HG02623 (cell line): ENCODE measurements at regions not wholly inside any gene's neighbourhood (a gene's known extent, or its start where the extent isn't known, plus 50 kb on each side); places are given as distances from the start of the nearest gene placed in this dataset.

Experiments used
- ATAC-seq: cut with Tn5 transposase; IDR thresholded peaks from one replicate; pipeline ENCODE4 v1.9.1; 2021; ENCODE audit warnings: moderate library complexity; ENCODE audit not compliant: unreplicated experiment

DNA sequence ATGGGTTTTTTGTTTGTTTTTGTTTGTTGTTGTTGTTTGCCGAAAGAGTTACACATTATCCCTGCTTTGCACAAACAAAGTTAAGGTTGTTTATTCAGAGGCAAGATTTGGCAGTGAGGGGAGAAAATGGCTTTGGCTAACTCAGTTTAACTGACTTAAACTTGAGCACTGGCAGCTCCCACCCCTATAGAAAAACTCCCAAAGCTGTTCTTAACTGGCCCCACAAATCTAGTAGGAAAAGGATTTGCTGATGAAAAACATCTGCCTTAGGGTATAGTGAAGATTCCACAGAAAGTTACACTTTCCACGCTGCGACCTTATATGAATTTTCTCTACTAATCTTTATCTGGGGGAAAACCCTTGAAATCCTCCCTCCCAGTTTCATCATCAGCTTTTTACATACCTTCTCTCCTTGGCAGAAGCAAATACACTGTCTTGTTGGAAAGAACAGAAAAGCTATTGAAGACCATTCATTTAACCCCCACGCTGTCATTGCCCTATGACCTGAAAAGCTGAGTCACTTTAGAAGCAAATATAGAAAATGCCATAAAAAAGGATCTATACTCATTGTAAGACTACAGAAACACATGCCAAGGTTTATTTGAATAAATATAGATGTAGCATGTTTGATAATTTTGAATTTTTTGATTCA is 551.7 kb downstream of the NR2F2 start:
- no peak for ATAC-seq

DNA sequence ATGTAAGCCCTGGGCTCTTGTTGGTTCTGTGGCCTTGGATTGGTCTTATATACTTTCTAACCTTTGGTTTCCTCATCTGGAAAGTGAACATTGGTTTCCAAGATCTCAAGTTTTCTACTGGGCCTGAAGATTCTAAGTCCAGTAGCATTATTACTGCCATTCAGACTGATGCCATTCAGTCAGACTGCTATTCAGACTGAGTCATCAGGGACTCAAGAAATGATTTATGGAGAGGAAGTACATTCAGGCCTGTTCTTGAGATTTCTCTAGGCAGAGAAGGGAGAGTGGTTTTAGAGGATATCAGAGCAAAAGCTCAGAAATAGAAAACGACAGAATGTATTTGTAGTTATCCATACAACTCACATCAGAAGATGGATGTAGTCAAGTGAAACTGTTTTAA is 557.2 kb downstream of the NR2F2 start:
- no peak for ATAC-seq

DNA sequence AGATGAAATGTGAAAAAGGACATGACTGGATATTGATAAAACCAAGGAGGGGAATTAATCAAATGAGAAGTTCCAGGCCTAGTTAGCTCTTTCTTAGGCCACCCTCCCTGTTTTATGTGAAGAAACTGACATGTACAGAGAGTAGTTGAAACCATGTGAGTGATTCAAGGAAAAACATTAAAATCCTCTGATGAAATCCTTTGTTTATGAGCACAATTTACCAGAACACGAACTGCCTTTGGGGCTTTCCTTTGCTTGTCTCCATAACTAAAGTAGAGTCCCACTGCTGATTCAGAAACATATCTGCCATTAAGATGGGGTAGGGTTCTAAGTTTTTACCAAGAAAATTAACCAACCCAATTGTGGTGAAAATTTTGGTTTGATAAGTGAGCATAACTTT is 558.3 kb downstream of the NR2F2 start:
- ATAC-seq: no peak

DNA sequence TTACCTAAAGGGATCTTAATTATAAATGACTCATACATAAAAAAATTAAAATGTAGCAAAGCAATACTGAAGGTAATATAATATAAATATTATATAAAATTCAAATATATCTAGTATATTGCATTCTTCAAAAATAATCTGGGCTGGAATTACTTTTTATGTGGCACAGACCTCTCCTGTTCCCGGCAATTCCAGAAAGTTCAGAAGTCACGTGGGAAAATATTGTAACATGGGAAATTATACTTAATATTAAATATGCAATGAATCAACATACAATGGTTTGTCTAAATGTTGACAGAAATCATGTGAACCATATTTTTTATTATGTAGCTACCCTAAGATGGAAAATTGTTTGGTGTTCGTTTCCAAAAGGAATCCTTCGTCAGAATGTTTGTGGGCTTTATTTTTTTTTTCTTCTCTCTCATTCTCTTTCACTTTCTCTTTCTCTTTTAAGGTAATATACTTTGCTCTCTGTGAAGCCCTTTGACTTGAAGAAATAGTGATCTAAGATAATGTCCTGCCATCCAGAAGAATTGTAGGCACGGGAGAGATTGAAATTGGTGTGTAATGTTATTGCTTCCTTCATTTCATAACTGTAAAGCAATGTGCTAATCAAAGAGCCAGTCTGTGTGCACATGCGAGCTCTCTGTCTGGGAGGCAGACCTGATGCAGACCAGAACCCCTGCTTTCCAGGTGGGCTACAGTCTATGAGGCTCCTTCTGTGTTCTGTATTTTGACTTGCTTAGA is 559.4 kb downstream of the NR2F2 start:
- no peak for ATAC-seq

DNA sequence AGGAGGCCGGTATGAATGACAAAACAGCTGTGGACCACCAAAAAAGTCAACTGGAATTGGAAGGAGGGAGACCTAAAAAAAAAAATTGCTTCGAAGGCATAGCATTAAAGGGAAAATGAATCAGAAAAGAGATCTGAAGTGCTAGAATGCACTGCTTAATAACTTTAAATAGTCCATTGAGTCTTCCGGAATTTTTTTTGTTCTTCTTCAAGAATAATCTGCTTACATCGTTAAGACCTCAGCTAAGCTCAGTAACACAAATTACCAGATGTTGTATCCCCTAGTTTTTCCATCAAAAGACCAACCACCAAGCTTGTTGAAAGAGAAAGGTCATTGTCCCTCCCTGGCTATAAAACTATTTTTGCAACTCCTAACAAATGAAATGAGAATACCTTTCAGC is 560.5 kb downstream of the NR2F2 start:
- ATAC-seq: no peak

DNA sequence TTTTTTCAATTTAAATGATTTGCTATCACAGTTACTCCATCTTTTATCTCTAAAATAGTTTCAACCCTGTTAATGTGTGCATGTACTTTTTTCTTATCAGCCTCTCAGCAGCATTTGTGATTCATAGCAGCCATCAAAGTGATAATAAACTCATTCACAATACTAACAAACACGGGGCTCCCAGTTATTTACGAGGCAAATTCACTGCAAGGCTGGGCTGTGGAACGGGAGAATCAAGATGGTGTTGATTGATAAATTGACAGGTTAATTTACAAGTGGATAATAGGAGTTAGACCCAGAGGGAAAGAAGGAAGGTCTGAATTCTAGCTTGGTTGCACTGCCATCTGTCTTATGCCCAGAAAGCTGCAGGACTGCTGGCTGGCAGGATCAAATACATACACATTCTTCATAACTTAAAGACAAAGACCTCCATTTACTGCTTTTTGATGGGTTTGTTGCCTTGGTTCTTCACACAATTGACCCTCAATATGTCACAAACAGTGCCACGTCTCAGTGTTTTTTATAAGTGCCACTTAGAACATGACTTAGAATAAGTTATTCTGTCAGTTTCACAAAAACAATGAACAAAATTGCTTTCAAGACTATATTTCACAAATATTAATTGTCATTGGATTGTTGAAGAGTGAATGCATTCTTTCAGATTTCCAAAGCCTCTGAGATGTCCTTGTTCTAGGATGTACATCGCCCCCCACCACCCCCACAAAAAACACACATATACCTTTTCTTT is 562.8 kb downstream of the NR2F2 start:
- ATAC-seq: no peak

DNA sequence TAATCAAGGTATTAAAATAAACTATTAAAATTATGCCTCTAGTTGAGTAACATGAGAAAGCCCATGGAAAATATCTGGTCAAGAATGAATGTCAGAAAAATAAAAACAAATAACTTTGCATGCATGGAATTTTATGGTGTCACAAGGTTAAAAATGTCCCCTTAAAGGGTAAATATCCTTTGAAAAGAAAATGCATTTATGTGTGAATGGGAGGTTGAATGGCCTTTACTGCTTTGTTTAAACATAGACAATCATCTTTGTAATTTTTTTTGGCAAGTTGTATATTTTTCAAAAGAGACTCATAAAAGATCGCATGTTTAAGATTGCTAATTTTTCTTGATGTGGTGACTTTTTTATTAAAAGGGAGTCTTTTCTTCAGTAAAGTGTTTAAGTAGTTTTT is 564.2 kb downstream of the NR2F2 start:
- no peak for ATAC-seq

DNA sequence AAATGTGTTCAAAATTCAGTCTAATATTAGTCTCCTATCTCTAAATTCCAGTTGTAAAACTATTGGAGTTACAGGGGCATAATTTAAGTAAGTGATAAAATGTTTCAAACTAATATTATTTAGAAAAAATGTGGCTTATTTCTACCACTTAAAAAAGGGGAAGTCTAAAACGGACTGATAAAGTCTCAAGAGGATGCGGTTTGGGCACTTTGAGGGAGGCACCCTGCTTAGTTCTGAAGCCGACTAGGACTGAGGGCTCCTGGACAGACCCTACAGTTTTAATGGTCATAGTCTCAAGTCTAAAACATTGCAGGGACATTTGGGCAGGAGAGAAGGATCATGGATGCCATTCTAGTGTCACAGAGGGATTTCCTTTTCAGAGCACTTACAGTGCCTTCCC is 566.3 kb downstream of the NR2F2 start:
- no peak for ATAC-seq

DNA sequence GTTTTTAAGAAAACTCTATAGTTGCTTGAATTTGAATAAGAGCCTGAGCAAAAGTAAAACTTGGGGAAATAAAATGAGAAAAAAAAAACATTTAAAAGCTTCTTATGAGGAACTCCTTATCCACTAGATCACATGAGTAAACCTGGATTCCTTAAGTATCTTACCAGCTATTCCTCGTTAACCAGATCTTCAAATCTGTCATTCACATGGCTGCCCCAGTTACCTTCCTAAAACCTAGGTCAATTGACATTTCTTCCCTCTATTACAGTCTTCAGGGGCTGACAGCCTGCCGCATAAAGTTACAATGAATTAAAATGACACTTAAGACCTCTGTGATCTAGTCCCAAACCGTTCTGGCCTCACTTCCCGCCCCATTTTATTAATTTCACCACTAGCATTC is 583.6 kb downstream of the NR2F2 start:
- no peak for ATAC-seq

DNA sequence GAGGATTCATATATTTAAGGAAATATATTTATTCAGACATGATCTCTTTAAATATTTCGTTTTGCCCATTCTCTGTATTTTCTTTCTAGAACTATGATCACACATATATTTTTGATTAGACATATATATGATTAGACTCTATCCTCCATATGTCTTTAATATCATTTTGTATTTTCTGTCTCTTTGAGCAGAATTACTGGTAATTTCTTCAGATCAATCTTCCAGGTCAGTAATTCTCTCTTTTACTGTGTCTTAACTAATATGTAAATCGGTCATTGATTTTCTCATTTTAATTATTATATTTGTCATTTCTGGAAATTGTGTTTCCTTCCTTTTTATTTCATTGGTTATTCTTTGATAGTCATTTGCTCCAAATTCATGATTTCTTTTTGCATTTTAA is 586.2 kb downstream of the NR2F2 start:
- no peak for ATAC-seq

DNA sequence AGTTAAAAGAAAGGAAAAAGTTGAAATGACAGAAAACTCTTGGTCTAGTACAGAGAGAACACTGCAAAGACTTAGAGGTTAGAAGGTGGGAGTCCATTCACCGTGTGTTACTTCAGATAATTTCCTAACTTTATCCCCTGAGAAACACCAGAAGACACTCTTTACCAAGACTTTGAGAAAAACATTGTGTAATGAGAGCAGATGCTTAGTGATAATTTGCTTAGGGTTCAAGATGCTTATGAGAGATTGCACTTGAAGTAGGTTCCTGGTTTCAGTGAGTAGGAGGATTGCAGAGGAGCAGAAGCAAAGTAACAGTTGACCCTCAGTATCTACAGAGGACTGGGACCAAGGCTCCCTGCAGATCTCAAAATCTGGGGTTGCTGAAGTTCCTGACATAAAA is 594.1 kb downstream of the NR2F2 start:
- ATAC-seq: no peak

DNA sequence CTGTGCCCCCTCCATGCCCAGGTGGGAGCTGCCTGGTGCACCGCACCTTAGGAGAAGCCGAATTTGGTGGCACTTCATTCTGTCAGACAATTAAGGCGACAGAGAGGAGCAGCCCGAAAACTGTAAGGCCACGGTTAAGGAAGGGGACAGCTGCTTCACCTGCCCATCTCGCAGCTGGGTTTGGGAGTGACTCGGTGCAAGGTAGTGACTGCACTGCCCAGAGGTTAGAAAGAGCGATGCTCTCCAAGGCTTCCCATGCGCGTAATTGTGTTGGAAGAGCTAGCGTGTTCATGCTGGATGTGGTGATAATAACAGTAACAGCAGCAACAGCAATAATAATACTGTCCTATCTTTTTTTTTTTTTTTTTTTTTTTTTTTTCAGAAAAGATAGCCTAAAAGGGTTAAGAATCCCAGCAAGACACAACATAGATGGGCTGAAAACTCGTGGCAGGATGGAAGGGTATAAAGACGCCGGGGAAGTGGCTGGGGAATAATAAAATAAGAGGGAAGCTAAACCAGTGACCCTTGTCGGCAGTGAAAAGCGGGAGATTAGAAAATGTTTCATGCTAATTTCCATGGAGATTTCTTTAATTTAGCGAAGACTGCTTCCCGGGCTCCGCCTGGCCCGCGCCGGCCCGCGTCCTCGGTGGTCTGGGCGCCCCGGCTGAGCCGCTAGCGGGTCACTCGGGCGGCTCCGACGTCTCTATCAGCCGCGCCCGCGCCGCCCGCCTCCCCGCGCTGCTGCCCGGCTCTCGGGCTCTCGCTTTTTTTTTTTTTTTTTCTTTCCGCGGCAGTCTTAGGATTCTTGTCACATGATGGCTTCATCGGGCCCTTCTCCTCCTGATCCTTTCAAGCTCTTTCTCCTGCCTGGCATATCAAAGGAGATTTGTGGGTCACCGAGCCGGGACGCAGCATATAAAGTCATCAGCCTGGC is 617.1 kb downstream of the NR2F2 start:
- no peak for ATAC-seq

DNA sequence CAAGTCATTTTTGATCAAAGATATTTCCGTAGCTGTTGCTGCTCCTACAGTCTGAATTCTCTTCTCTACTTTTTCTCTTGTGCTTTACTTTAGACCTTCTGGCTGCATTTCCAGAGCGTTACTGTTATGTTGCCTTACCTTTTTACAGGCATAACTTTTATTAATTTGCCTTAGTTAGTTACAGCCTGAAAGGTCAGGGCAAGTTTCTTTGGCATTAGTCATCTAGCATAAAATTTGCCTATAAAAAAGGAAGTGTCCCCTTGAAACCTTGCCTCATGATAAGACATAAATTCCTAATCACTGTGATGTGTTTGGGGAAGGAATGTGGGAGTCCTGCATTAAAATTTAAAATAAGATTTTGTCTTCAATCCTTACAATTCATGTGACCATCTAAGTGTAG is 618.5 kb downstream of the NR2F2 start:
- ATAC-seq: no peak

DNA sequence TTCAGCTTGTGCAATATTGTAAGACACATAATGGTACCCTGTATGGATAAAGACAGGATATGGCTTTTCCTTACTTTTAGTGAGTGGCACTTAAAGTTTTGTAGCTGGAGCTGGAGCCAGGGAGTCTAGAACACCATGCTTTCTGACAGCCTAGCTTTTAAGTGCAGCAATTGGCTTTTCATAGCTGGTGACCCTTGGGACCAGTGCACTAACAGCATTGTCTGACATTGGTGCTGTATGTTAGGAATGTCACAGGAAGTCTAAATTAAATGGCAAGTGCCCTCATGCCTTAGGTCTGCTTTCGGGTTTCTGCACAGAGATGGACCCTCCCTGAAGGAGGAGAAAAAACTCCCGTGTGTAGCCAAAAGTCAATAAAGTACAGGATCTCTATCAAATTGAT is 628.2 kb downstream of the NR2F2 start:
- ATAC-seq: no peak

DNA sequence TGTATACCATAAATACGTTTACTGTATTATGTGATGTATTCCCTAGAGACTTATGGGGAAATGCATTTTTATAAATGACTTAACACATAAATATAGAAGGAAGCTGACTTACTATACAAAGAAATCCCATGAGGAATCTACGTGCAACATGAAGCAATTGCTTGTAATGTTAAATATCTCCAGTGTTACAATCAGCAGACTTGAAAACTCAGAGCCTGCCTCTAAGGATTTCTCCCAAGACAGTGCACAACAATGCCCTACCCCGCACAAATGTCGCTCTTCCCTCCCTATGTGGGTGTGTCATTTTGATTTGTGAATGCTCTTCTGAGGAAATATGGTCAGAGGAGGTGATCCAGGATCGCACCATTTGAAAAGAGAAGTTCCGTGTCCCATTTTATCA is 629.0 kb downstream of the NR2F2 start:
- ATAC-seq: no peak

DNA sequence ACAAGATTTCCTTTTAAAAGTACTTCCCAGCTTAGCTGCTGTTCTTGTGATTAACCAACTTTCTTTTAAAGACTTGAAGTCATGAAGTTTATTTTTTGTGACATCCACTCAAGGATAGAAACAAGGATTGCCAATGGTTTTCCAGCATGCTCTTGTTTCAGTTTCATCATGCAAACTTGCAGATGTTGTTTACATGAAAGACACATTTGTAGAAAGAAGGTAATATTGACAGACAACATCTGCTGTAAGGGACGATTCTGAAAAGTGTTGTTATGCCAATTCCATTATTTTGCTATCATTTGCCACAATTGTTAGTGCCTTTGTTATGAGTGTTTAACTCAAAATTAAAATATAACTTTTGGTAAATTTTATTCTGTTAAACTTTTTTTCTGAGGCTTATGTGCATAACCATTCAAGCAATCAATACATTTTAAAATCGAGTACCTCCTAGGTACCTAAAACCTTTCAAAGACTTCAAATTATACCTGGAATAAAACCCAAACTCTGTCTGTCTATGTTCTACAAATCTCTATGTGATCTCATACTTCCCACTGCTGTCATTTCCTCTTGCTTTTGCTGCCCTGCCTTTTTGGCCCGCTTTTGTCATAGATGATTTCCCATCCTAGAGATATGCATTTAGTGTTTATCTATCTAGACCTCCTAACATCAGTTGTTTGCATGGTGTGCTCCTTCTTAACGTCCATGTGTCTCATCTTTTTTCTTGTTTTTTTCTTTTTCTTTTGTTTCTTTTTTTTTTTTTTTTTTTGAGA is 630.4 kb downstream of the NR2F2 start:
- no peak for ATAC-seq

DNA sequence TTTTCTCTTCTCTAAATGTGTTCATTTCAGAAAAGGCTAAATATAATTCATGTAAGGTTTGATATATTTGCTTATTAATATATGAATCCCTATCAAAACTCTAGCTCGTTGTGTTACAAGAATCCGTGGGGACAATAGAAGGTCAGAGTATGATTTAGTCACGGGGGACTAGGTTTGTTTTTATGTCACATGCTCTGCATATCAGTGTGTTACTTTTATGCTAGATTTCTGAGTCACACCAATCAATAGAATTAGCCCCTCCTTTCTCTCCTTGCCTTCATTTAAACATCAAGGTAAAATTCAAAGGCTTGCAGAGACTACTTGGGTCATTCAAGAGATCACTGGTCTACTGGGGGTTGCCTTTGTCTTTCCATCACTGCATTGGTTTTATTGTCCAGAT is 636.1 kb downstream of the NR2F2 start:
- no peak for ATAC-seq

DNA sequence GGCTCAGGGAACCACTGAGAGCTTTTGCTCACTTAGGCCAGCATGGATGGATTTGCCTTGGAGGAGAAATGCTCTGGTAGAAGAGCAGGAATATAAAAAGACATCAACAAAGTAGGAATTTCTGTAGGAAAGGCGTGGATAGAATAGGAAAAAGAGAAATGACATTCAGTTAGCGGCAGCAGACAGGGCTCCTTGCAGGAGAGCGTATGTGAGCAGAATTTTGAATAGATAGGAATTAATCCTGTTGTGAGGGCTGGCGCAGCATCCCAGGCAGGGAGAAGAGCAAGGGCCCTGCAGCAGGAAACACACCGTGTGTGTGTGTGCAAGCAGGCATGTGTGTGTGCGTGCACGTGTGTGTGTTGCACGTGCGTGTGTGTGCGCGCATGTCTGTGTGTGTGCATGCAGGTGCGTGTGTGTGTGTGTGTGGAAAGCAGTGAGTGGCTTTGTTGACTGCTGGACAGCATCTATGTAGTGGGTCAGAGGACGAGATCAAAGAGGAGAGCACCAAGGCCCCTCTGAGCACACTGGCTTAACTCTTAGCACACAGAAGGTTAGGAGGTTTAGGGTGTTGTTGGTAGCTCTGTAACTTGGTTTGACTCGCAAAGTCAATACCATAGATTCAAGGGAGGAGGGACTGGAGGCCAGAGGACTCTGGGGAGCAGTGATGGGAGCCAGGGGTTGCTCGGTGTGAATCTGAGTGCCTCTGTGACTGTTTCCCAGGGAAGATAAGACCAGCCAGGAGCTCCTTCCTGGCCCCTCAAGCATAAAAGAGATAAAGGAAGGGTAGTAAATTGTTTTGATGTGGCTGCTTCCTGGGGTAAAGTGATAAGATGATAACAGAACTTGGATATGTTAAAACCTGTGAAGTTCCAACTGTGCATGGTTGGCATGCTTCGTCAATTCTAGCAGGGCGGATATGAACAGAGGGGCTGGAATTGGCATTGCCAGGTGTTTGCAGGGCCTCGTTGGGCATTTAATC is 639.5 kb downstream of the NR2F2 start:
- no peak for ATAC-seq

DNA sequence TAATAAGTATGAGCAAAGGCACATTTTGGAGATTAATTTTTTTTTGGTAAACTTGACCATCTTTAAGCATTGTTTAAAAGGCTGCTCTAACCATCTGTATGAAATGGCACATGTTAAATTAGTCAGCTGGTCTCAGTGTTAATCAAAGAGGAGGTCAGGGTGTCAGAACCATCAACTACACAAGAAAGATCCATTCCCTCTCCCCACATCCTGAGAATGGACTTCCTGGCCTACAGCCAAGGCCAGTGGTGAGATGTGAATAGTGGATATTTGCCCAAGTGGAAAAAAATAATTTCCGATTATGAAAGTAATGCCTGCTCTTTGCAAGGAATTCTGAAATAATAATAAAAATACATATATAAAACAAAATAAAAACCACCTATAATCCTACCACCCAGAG is 641.7 kb downstream of the NR2F2 start:
- no peak for ATAC-seq
